GM23248 (cell line): ENCODE measurements at regions not wholly inside any gene's neighbourhood (a gene's known extent, or its start where the extent isn't known, plus 50 kb on each side); places are given as distances from the start of the nearest gene placed in this dataset.
"Not testable (repeated sequence)": the region's sequence is repeated elsewhere in the genome, so short reads cannot be mapped to it uniquely, and the experiment has no call there.

Experiments used
- EZH2 ChIP-seq: fragments of 200-600 bp; sonication (generic); IDR thresholded peaks from 2 replicates; pipeline ENCODE4 v1.6.1; 2018; ENCODE audit warnings: antibody characterized with exemption, mild to moderate bottlenecking; ENCODE audit not compliant: insufficient read depth, poor library complexity, severe bottlenecking
- EZH2phosphoT487 ChIP-seq: fragments of 200-600 bp; sonication (generic); IDR thresholded peaks from 2 replicates; pipeline ENCODE4 v1.6.1; 2018; ENCODE audit warnings: antibody characterized with exemption, moderate library complexity, mild to moderate bottlenecking, low read depth; ENCODE audit not compliant: insufficient read depth

- TF ChIP-seq EZH2, EZH2phosphoT487: not testable (repeated sequence)
Observed at GRCh38 chr15:75784511-75785480, 58.5 kb upstream of the UBE2Q2 start.
